Stimulated activated CD8-positive, alpha-beta memory T cell treated with anti-CD3 and anti-CD28 coated beads, Interleukin-12 subunit alpha, Interleukin-12 subunit beta, amount 100 ng/mL, for 1 hour (primary cell): ENCODE measurements at regions not wholly inside any gene's neighbourhood (a gene's known extent, or its start where the extent isn't known, plus 50 kb on each side); places are given as distances from the start of the nearest gene placed in this dataset.

ENCODE experiments used
- DNase-seq: peaks from one replicate; pipeline ENCODE4 v3.0.0-alpha.2; 2020; ENCODE audit warnings: low read depth

- no peak for DNase-seq
Observed at GRCh38 chr7:21221130-21221529, 206.8 kb upstream of the SP4 start.

GRCh38 chr7:21238400-21239116, 189.3 kb upstream of the SP4 start:
- DNase-seq = no peak

DNA sequence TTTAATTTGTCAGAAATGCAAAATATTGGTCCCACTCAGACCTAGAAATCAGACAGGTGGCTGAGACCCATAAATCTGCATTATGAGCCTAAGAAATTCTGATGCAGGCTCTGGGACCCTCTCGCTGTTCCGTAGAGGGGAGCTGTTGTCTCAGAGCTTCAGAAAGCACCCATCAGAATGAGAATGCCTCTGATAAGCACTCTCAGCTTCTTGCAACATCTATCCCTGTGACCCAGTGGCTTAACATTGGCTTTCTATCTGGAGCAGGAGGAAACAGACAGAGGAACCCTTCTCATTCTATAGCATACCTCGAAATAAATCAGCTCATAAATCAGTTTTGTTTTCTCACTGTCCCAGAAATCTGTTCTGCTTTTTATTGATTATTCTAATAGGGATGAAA, 184.6 kb upstream of the SP4 start:
- DNase-seq = no peak

- no peak for DNase-seq
Observed at GRCh38 chr7:21251151-21251800, 176.6 kb upstream of the SP4 start.

- no peak for DNase-seq
Observed at GRCh38 chr7:21253740-21254687, 173.9 kb upstream of the SP4 start.

DNA sequence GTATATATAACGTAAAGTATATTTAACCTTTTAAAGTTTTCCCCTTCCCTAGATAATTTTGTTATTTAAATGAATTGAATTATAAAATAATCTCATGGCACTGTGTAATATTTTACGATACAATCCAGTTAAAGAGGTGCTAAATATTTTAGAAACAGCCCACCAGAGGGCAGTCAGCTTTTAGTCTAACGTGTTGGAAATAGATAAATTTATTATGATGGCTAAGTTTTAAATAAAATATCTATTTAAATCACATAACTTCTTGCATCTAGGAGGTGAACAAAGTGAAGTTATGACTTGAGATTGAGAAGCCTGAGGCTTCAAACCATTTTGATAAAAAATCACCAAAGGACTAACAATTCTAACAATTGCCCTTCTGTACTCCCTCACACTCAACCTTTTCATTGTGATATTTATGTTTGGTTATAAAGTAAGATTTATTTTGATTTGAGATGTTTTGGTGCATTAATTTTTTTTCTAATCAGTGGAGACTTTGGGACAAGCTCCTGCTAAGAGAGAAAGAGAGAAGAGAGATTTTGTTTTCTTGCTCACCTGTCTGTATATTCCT, 171.5 kb upstream of the SP4 start:
- peak; percentile 4 for DNase-seq

GRCh38 chr7:21260939-21261338, 166.9 kb upstream of the SP4 start:
- DNase-seq = no peak

- peak; percentile 15 for DNase-seq
Observed at GRCh38 chr7:21261627-21262594, 166.0 kb upstream of the SP4 start.

DNA sequence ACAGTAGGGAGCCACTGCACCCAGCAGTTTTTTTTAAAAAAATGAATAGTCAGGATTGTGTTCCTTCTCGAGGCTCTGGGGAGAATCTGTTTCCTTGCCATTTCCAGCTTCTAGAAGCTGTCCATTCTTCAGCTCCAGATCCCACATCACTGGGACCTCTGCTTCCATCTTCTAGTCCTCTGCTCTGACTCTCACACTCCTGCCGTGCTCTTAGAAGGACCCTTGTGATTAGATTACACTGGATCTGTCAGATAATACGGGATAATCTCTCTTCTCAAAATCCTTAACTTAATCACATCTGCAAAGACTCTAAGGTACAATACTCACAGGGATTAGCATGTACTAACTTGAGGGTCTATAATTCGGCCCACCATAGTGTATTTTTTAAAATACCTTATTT, 158.9 kb upstream of the SP4 start:
- DNase-seq = no peak

- DNase-seq = no peak
Observed at GRCh38 chr7:21276471-21277035, 151.3 kb upstream of the SP4 start.

- DNase-seq = no peak
Observed at GRCh38 chr7:21278944-21279343, 148.9 kb upstream of the SP4 start.

DNA sequence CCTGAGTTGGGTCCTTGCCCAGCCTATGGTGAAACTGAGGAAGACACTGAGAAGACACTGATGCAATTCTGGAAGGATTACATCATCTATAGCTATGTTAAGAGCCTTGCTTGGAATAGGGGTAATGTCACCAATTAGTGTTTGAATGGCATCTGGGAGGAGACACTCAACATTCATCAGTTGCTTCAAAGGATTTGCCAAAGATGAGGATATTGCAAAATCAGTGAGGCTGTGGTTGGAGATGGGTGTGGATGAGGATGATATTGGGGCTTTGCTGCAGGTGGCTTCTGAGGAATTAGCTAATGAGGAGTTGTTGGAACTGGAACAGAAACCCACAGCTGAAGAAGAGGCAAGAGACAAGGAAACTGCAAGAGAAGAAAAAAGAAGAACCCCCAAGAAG, 146.7 kb upstream of the SP4 start:
- DNase-seq = no peak

GRCh38 chr7:21293771-21294170, 134.1 kb upstream of the SP4 start:
- no peak for DNase-seq

- DNase-seq = no peak
Observed at GRCh38 chr7:21299766-21300165, 128.1 kb upstream of the SP4 start.

GRCh38 chr7:21300692-21301091, 127.2 kb upstream of the SP4 start:
- no peak for DNase-seq

DNA sequence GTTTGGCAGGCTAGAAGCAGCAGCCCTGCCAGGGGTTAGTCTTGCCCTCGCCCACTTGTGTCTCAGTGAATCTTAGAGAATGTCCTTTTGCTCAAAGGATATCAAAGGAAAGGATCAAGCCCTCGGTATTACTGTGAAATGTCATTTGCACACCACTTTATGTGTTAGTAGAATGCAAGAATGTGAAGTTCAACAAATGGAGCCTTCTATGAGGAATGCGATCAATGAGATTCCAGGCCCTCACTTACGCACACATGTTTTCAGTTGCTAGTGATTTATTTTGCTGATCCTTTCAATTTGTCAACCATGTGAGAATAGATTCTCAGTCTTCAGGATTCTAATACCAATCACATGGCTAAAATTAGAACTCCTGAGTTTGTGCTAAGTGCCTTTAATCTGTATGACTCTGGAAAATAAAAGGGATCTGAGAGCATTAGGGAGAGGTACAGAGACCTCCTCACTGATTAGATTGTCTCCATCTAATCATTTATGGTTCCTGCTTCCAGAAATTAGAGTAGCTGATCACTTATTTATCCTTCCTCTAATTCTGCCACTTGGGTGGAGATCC, 123.0 kb upstream of the SP4 start:
- DNase-seq = no peak

GRCh38 chr7:21305455-21306235, 122.2 kb upstream of the SP4 start:
- DNase-seq = no peak

DNA sequence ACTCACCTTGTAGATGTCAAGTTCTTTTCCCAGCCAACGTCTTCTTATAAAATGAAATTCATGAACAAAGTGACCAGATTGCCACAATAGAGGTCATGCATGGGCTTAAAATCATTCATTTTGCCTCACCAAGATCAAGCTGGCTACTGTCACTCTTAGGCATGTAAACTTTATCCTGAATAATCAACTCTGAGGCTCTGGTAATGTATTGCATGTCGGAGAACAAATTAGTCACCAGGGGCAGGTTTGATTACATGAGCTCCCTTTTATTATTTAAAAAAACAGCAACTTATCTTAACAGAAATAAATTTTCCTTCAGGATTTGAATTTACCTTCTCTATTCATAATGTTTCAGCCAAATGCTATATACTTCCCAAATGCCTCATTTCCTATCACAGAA, 112.9 kb upstream of the SP4 start:
- DNase-seq = no peak

DNA sequence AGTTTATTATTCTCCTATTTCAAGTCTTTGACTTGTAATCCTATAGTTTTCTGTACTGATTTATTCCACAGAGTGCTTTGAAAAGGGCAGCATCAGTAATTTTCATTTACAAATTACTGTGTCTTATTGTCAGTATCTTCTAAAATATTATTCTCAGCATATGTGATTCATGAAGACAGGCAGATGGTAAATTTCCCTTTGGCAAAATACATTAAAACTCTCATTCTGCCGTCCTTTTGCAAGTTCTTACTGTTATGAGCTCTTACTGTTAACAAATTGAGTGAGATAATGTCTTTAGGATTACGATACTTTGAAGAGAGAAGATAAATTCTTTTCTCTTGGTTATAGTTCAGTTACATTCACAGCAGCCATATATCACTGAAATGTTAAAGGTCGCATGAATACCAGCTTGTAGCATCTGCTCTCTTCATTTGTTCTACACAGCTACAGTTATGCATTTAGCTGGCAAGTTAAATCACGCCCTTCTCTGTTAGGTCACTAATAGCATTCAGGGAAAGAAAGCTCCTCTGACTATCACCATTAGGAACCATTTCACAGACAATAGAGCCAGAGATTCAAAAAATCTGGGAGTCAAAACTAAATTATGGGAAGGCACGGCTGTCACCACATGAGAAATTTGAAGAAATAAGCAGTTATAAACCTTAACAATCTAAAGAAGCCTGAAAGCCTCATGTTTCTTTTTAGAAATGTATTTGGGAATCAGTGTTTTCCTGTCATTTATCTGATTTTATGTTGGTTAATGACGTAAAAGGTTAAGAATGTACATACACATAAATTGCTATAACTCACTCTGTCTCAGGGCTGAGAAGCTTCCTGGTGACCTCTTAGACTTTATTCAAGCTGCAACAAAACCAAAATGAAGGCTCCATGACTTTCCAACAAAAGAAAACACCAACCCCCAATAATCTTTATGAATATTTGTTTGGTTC, 109.6 kb upstream of the SP4 start:
- no peak for DNase-seq
